ENCODE measurements at regions not wholly inside any gene's neighbourhood (a gene's known extent, or its start where the extent isn't known, plus 50 kb on each side); places are given as distances from the start of the nearest gene placed in this dataset.
A peak's percentile ranks its signal among the peaks of the same experiment; 100 is the strongest.
"Not testable (repeated sequence)": the region's sequence is repeated elsewhere in the genome, so short reads cannot be mapped to it uniquely, and the experiment has no call there.

DNA sequence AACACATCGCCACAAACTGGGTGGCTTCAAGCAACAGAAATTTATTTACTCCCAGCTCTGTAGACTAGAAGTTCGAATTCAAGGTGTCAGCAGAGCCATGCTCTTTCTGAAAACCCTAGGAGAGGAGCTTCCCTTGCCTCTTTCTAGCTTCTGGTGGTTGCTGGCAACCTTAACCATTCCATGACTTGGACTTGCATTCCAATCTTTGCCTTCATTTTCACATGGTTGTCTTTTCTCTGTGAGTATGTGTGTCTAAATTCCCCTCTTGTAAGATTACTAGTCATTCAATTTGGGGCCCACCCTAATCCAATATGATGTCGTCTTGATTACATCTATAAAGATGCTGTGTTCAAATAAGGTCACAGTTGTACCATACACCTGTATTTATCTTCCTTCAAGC, 65.9 kb upstream of the PRKG1 start:
- Histone ChIP-seq H3K9me3 (no peaks in the 10 kb centered on the region), H3K36me3 (no peaks in the 10 kb centered on the region), H3K27me3 (peaks cover 5% of the 10 kb centered on the region; the same call in 1 of the 2 replicates), H3K4me1 (no peaks in the 10 kb centered on the region), H3K4me3 (ENCODE audit: low read depth, low read length) (no peak overlapping the region)
- DNase-seq, result no peak
- TF ChIP-seq, protein P1, sequence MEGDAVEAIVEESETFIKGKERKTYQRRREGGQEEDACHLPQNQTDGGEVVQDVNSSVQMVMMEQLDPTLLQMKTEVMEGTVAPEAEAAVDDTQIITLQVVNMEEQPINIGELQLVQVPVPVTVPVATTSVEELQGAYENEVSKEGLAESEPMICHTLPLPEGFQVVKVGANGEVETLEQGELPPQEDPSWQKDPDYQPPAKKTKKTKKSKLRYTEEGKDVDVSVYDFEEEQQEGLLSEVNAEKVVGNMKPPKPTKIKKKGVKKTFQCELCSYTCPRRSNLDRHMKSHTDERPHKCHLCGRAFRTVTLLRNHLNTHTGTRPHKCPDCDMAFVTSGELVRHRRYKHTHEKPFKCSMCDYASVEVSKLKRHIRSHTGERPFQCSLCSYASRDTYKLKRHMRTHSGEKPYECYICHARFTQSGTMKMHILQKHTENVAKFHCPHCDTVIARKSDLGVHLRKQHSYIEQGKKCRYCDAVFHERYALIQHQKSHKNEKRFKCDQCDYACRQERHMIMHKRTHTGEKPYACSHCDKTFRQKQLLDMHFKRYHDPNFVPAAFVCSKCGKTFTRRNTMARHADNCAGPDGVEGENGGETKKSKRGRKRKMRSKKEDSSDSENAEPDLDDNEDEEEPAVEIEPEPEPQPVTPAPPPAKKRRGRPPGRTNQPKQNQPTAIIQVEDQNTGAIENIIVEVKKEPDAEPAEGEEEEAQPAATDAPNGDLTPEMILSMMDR (IDR thresholded peaks at IDR 0.05; ENCODE audit: low read depth, low read length), result no peak

DNA sequence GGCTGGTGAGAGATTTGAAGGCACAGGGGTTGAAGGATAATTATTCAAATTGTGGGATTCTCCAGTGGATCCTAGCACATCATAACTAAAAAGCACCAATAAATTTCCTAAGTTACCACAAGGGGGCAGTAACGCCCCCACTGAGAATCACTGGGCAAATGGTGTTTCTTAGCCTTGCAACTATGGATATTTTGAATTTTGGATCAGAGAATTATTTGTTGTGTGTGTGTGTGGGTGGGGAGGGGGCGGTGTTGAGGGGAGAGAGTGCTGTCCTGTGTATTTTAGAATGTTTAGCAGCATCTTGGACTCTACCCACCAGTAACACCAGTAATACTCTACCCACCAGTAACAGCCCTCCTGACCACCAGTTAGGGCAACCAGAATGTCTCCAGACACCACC, 63.3 kb upstream of the PRKG1 start:
- Histone ChIP-seq H3K4me3 (ENCODE audit: low read depth, low read length) (no peak overlapping the region), H3K36me3 (no peaks in the 10 kb centered on the region), H3K9me3 (no peaks in the 10 kb centered on the region), H3K4me1 (no peaks in the 10 kb centered on the region), H3K27me3 (0 out of 2 replicates have a peak, but pooled peaks cover under 1% of the 10 kb centered on the region)
- DNase-seq, result no peak
- TF ChIP-seq, protein P1 (IDR thresholded peaks at IDR 0.05; ENCODE audit: low read depth, low read length), result peak; percentile 73

DNA sequence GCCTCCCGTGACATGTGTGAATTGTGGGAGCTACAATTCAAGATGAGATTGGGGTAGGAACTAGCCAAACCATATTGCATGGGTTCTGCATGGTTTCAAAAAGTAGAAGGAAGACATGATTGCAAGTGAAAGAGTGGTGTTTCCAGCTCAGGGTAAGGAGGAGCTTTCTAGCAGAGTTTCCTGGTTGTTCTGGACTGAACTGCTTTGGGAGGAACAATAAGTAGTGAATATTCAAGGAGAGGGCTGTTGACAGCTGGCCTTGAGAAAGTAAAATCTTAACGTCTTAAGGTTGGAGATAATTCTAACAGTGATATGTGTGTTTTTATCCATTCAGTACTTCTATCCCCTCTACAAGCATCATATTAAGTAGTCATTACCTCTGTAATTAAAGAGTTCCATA, 62.2 kb upstream of the PRKG1 start:
- Histone ChIP-seq H3K27me3 (no peaks in the 10 kb centered on the region), H3K36me3 (no peaks in the 10 kb centered on the region), H3K9me3 (no peaks in the 10 kb centered on the region), H3K4me3 (ENCODE audit: low read depth, low read length) (no peak overlapping the region), H3K4me1 (no peaks in the 10 kb centered on the region)
- DNase-seq, result no peak
- TF ChIP-seq, protein P1 (IDR thresholded peaks at IDR 0.05; ENCODE audit: low read depth, low read length), result no peak

DNA sequence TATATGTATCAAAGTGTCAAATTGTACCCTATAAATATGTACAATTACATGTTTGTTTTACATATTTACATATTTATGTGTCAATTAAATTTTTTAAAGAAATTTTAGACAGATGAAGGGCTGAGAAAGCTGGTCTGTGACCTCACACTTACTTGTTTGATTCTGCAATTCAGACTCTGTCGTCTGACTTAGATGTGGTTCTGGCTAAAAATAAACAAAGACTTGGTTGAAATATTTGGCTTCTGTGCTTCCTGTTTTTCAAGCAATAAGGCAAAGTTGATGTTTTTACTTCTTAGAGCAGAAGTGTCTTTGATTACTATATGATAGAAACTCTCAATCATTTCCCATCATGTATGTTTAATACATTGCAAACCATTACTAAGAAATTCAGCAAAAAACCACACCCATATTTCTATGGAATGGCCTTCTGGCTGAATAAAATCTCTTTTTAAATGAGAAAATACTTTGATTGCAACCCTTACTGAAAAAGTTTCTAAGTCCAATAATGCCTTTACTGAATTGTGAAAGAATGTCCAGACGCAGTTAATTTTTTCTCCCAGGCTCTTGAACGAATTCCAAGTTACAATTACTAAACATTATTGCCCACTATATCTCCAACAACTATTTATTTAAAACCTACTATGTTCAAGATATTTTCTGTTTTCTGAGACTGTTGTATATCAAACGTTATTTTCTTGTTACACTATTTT, 59.5 kb upstream of the PRKG1 start:
- no peaks in the 10 kb centered on the region for H3K9me3 ChIP-seq
- TF ChIP-seq, protein P1 (IDR thresholded peaks at IDR 0.05; ENCODE audit: low read depth, low read length), result no peak

DNA sequence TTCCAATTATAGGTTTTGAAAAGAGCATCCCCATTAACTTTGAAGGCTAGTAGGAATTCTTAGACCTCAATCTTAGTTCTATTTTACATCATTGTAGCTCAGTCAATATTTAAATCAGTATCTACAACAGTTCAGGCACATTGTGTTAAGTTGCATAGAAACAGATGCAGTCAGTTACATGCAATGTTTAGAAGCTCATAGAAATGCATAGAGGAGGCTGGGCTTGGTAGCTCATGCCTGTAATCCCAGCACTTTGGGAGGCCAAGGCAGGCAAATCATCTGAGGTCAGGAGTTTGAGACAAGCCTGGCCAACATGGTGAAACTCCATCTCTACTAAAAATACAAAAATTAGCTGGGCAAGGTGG, 58.9 kb upstream of the PRKG1 start:
- H3K27me3 ChIP-seq; H3K9me3 ChIP-seq; H3K36me3 ChIP-seq; DNase-seq; H3K4me3 ChIP-seq (ENCODE audit: low read depth, low read length); H3K4me1 ChIP-seq: not testable (repeated sequence)

More for the DNA sequence above, 59.5 kb upstream of the PRKG1 start:
- Histone ChIP-seq H3K4me3 (ENCODE audit: low read depth, low read length) (no peak overlapping the region), H3K4me1 (no peaks in the 10 kb centered on the region), H3K27me3 (no peaks in the 10 kb centered on the region), H3K36me3 (no peaks in the 10 kb centered on the region)
- DNase-seq, result no peak

DNA sequence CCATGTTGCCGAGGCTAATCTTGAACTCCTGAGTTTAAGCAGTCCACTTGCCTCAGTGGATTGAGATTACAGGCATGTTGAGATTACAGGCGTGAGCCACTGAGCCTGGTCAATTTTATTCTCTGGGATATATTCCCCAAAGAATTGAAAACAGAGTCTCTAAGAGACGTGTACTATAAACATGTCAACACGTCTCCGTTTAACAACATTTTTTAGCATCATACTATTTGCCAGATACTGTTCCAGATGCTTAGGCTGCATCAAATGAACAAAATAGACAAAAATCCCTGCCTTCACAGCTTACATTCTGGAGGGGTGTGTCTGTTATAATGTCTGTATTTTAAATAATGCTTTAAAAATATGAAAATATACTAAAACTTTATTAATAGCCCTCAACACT, 54.1 kb upstream of the PRKG1 start:
- H3K9me3 ChIP-seq, result no peaks in the 10 kb centered on the region
- DNase-seq, result no peak
- H3K27me3 ChIP-seq, result no peaks in the 10 kb centered on the region
- no peak overlapping the region for H3K4me3 ChIP-seq (ENCODE audit: low read depth, low read length)
- H3K36me3 ChIP-seq, result no peaks in the 10 kb centered on the region
- no peaks in the 10 kb centered on the region for H3K4me1 ChIP-seq
- TF ChIP-seq, protein P1 (IDR thresholded peaks at IDR 0.05; ENCODE audit: low read depth, low read length), result no peak

Measured in BE2C (cell line).